GM12878 (cell line): ENCODE measurements at regions not wholly inside any gene's neighbourhood (a gene's known extent, or its start where the extent isn't known, plus 50 kb on each side); places are given as distances from the start of the nearest gene placed in this dataset.
A peak's percentile ranks its signal among the peaks of the same experiment; 100 is the strongest.

Experiments used
- CBX3 ChIP-seq: fragments of 200-600 bp; sonication (generic); IDR thresholded peaks from 2 replicates; pipeline ENCODE4 v1.6.1; 2016; ENCODE audit warnings: low read depth, borderline replicate concordance
- EED ChIP-seq: sonication (generic); IDR thresholded peaks from 2 replicates; pipeline ENCODE4 v1.6.1; 2016; ENCODE audit warnings: antibody characterized with exemption, low read depth
- EZH2 ChIP-seq: IDR thresholded peaks from 2 replicates; pipeline ENCODE4 v1.6.1; 2012; ENCODE audit warnings: low read depth, mild to moderate bottlenecking, control low read depth, inconsistent platforms, low read length, borderline replicate concordance; ENCODE audit not compliant: control insufficient read depth
- HDAC6 ChIP-seq: fragments of 200-600 bp; sonication (generic); IDR thresholded peaks from one replicate; pipeline ENCODE4 v1.8.0; 2017; ENCODE audit warnings: antibody characterized with exemption; ENCODE audit not compliant: unreplicated experiment
- IKZF2 ChIP-seq, 2 experiments: fragments of 450-650 bp; IDR thresholded peaks; 2 replicates each; pipeline ENCODE4 v1.6.1; 2017; ENCODE audit warnings: mild to moderate bottlenecking in 2 of 2, moderate library complexity in 2 of 2
- LARP7 ChIP-seq: fragments of 450-650 bp; IDR thresholded peaks from 2 replicates; pipeline ENCODE4 v1.6.1; 2017; ENCODE audit warnings: mild to moderate bottlenecking
- MYC ChIP-seq: IDR thresholded peaks from 2 replicates; pipeline ENCODE4 v1.6.1; 2011; ENCODE audit warnings: mild to moderate bottlenecking, low read length, moderate library complexity, inconsistent platforms; ENCODE audit not compliant: insufficient read depth, insufficient replicate concordance, insufficient read length, severe bottlenecking
- NFIC ChIP-seq: IDR thresholded peaks from 2 replicates; pipeline ENCODE4 v1.6.1; 2012; ENCODE audit warnings: low read depth, mild to moderate bottlenecking, inconsistent platforms, low read length, moderate library complexity
- NFYB ChIP-seq: IDR thresholded peaks from 2 replicates; pipeline ENCODE4 v1.6.1; 2011; ENCODE audit warnings: low read depth, mild to moderate bottlenecking, low read length, improper control_type of control experiment, moderate library complexity; ENCODE audit not compliant: insufficient read depth
- POLR2AphosphoS5 ChIP-seq: IDR thresholded peaks from 2 replicates; pipeline ENCODE4 v1.6.1; 2011; ENCODE audit warnings: mild to moderate bottlenecking, low read length, inconsistent platforms
- POU2F2 ChIP-seq: IDR thresholded peaks from 3 replicates; pipeline ENCODE4 v1.6.1; 2011; ENCODE audit warnings: low read depth, mild to moderate bottlenecking, low read length, borderline replicate concordance
- RAD21 ChIP-seq: IDR thresholded peaks from 2 replicates; pipeline ENCODE4 v1.6.1; 2011; ENCODE audit warnings: mild to moderate bottlenecking, low read depth, low read length, moderate library complexity; ENCODE audit not compliant: insufficient read depth
- RAD51 ChIP-seq: fragments of 450-650 bp; IDR thresholded peaks from 2 replicates; pipeline ENCODE4 v1.6.1; 2016; ENCODE audit warnings: moderate library complexity, mild to moderate bottlenecking, inconsistent platforms
- SREBF2 ChIP-seq: IDR thresholded peaks from 2 replicates; pipeline ENCODE4 v1.6.1; 2012; ENCODE audit warnings: mild to moderate bottlenecking, low read length
- STAT1 ChIP-seq: fragments of 450-650 bp; conservative IDR thresholded peaks from 2 replicates; pipeline ENCODE4 v1.6.1; 2014; ENCODE audit warnings: antibody characterized with exemption, mild to moderate bottlenecking
- STAT3 ChIP-seq: IDR thresholded peaks from 2 replicates; pipeline ENCODE4 v1.6.1; 2011; ENCODE audit warnings: low read depth, low read length, improper control_type of control experiment
- TARDBP ChIP-seq: IDR thresholded peaks from 2 replicates; pipeline ENCODE4 v1.6.1; 2016; ENCODE audit warnings: borderline replicate concordance
- TCF7 ChIP-seq: IDR thresholded peaks from 2 replicates; pipeline ENCODE4 v1.6.1; 2014; ENCODE audit warnings: antibody characterized with exemption, borderline replicate concordance
- USF1 ChIP-seq: IDR thresholded peaks from 2 replicates; pipeline ENCODE4 v1.6.1; 2011; ENCODE audit warnings: borderline replicate concordance, low read depth, mild to moderate bottlenecking, moderate library complexity, mixed read lengths, low read length; ENCODE audit not compliant: insufficient read depth; ENCODE audit errors: extremely low read length
- ZNF217 ChIP-seq: fragments of 450-650 bp; IDR thresholded peaks from 2 replicates; pipeline ENCODE4 v1.6.1; 2017; ENCODE audit warnings: antibody characterized with exemption, mild to moderate bottlenecking
- TF ChIP-seq, protein P1 (sequence below): IDR thresholded peaks from 2 replicates; pipeline ENCODE4 v1.6.1; 2011; ENCODE audit warnings: low read depth, mild to moderate bottlenecking, low read length, moderate library complexity, borderline replicate concordance; ENCODE audit errors: extremely low read depth
- TF ChIP-seq, protein P2 (sequence below): fragments of 450-650 bp; IDR thresholded peaks from 2 replicates; pipeline ENCODE4 v1.6.1; 2016; ENCODE audit warnings: mild to moderate bottlenecking
- TF ChIP-seq, protein P3 (sequence below): fragments of 450-650 bp; IDR thresholded peaks from 2 replicates; pipeline ENCODE4 v1.6.1; 2014; ENCODE audit warnings: mild to moderate bottlenecking
- TF ChIP-seq, protein P4 (sequence below): fragments of 450-650 bp; formaldehyde crosslinking; IDR thresholded peaks from 2 replicates; pipeline ENCODE4 v1.4.0; 2022; ENCODE audit warnings: mild to moderate bottlenecking, moderate library complexity

GRCh38 chr2:76445880-76446279, 735.2 kb upstream of the GCFC2 start (continued):
- TF ChIP-seq, protein P1, sequence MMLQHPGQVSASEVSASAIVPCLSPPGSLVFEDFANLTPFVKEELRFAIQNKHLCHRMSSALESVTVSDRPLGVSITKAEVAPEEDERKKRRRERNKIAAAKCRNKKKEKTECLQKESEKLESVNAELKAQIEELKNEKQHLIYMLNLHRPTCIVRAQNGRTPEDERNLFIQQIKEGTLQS: no peak
- TF ChIP-seq TCF7: no peak
- no peak for TF ChIP-seq STAT3
- TF ChIP-seq ZNF217: 0 out of 2 replicates have a peak, but pooled peaks have one; percentile 24
- TF ChIP-seq SREBF2: no peak
- TF ChIP-seq STAT1: no peak
- no peak for TF ChIP-seq CBX3
- no peak for TF ChIP-seq EED
- TF ChIP-seq RAD21: no peak
- TF ChIP-seq TARDBP: no peak
- TF ChIP-seq, protein P2, sequence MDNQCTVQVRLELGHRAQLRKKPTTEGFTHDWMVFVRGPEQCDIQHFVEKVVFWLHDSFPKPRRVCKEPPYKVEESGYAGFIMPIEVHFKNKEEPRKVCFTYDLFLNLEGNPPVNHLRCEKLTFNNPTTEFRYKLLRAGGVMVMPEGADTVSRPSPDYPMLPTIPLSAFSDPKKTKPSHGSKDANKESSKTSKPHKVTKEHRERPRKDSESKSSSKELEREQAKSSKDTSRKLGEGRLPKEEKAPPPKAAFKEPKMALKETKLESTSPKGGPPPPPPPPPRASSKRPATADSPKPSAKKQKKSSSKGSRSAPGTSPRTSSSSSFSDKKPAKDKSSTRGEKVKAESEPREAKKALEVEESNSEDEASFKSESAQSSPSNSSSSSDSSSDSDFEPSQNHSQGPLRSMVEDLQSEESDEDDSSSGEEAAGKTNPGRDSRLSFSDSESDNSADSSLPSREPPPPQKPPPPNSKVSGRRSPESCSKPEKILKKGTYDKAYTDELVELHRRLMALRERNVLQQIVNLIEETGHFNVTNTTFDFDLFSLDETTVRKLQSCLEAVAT: peak; percentile 58; the same call in 1 of the 2 replicates
- peak; percentile 75 to 76; a peak in 3 of 4 replicates for TF ChIP-seq IKZF2 (IDR thresholded peaks at IDR 0.05)
- TF ChIP-seq POLR2AphosphoS5: no peak
- TF ChIP-seq, protein P3, sequence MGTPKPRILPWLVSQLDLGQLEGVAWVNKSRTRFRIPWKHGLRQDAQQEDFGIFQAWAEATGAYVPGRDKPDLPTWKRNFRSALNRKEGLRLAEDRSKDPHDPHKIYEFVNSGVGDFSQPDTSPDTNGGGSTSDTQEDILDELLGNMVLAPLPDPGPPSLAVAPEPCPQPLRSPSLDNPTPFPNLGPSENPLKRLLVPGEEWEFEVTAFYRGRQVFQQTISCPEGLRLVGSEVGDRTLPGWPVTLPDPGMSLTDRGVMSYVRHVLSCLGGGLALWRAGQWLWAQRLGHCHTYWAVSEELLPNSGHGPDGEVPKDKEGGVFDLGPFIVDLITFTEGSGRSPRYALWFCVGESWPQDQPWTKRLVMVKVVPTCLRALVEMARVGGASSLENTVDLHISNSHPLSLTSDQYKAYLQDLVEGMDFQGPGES: no peak
- TF ChIP-seq HDAC6: no peak
- TF ChIP-seq MYC: no peak
- no peak for TF ChIP-seq LARP7
- TF ChIP-seq NFYB: no peak
- no peak for TF ChIP-seq USF1
- TF ChIP-seq, protein P4, sequence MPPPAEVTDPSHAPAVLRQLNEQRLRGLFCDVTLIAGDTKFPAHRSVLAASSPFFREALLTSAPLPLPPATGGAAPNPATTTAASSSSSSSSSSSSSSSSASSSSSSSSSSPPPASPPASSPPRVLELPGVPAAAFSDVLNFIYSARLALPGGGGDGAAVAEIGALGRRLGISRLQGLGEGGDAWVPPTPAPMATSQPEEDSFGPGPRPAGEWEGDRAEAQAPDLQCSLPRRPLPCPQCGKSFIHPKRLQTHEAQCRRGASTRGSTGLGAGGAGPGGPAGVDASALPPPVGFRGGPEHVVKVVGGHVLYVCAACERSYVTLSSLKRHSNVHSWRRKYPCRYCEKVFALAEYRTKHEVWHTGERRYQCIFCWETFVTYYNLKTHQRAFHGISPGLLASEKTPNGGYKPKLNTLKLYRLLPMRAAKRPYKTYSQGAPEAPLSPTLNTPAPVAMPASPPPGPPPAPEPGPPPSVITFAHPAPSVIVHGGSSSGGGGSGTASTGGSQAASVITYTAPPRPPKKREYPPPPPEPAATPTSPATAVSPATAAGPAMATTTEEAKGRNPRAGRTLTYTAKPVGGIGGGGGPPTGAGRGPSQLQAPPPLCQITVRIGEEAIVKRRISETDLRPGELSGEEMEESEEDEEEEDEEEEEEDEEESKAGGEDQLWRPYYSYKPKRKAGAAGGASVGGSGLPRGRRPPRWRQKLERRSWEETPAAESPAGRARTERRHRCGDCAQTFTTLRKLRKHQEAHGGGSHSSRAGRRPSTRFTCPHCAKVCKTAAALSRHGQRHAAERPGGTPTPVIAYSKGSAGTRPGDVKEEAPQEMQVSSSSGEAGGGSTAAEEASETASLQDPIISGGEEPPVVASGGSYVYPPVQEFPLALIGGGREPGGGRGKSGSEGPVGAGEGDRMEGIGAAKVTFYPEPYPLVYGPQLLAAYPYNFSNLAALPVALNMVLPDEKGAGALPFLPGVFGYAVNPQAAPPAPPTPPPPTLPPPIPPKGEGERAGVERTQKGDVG (CRISPR knock-in tag): no peak
- TF ChIP-seq RAD51: peak; percentile 36
- no peak for TF ChIP-seq NFIC
- TF ChIP-seq EZH2: no peak
- no peak for TF ChIP-seq POU2F2
